HL-60 (cell line): ENCODE measurements at regions not wholly inside any gene's neighbourhood (a gene's known extent, or its start where the extent isn't known, plus 50 kb on each side); places are given as distances from the start of the nearest gene placed in this dataset.

Experiments used
- DNase-seq, 2 experiments: peaks; one replicate each; pipeline ENCODE4 v3.0.0-alpha.2; 2010 to 2020; ENCODE audit warnings: low read depth in 1 of 2, low spot score in 1 of 2
- H3K27ac ChIP-seq: fragments of 250-450 bp; sonication (Bioruptor Pico); replicated peaks from 2 replicates; pipeline ENCODE4 v1.5.1; 2020; ENCODE audit warnings: mild to moderate bottlenecking, moderate library complexity
- H3K27me3 ChIP-seq: fragments of 250-450 bp; sonication (Bioruptor Pico); 2 replicates; pipeline ENCODE4 v1.5.1; 2021; ENCODE audit warnings: mild to moderate bottlenecking, moderate library complexity; ENCODE audit not compliant: insufficient read depth, poor library complexity, severe bottlenecking
- H3K4me3 ChIP-seq: replicated peaks from 2 replicates; pipeline ENCODE4 v1.5.1; 2011; ENCODE audit warnings: mild to moderate bottlenecking, control low read depth, low read length; ENCODE audit not compliant: insufficient read depth
- CTCF ChIP-seq: IDR thresholded peaks from one replicate; pipeline ENCODE4 v1.5.1; 2011; ENCODE audit warnings: low read length, control low read depth, inconsistent platforms; ENCODE audit not compliant: insufficient read depth
- GABPA ChIP-seq: IDR thresholded peaks from 2 replicates; pipeline ENCODE4 v1.6.1; 2012; ENCODE audit warnings: low read depth
- POLR2AphosphoS5 ChIP-seq: IDR thresholded peaks from 2 replicates; pipeline ENCODE4 v1.6.1; 2012; ENCODE audit warnings: low read depth
- REST ChIP-seq: IDR thresholded peaks from 2 replicates; pipeline ENCODE4 v1.6.1; 2012; ENCODE audit warnings: low read depth; ENCODE audit not compliant: insufficient replicate concordance
- SPI1 ChIP-seq: IDR thresholded peaks from 2 replicates; pipeline ENCODE4 v1.6.1; 2012; ENCODE audit warnings: low read depth, mild to moderate bottlenecking, borderline replicate concordance

- H3K27me3 ChIP-seq, result peaks cover 4% of the 10 kb centered on the region
Measured at GRCh38 chr11:122193457-122193856, 77.4 kb upstream of the BLID start.

GRCh38 chr11:122192634-122193255 lies 76.7 kb upstream of the BLID start:
- H3K27ac ChIP-seq, result no peak overlapping the region
- no peak for DNase-seq

More at GRCh38 chr11:122193457-122193856, 77.4 kb upstream of the BLID start:
- DNase-seq, result no peak
- Histone ChIP-seq H3K4me3 (no peak overlapping the region), H3K27ac (no peak overlapping the region)
- TF ChIP-seq POLR2AphosphoS5, result no peak
- no peak for TF ChIP-seq SPI1
- TF ChIP-seq GABPA, result no peak
- TF ChIP-seq REST, result no peak
- no peak for TF ChIP-seq CTCF

More at GRCh38 chr11:122192634-122193255, 76.7 kb upstream of the BLID start:
- no peak for TF ChIP-seq POLR2AphosphoS5
- no peak for TF ChIP-seq SPI1
- no peak for TF ChIP-seq REST
- no peak for TF ChIP-seq CTCF
- no peak for TF ChIP-seq GABPA
- Histone ChIP-seq H3K4me3 (no peak overlapping the region), H3K27me3 (peaks cover 4% of the 10 kb centered on the region)
